Activated naive CD4-positive, alpha-beta T cell treated with anti-CD3 and anti-CD28 coated beads, Interleukin-2, amount 50 U/mL, for 24 hours (primary cell): ENCODE measurements at regions not wholly inside any gene's neighbourhood (a gene's known extent, or its start where the extent isn't known, plus 50 kb on each side); places are given as distances from the start of the nearest gene placed in this dataset.

Experiments used
- H3K27ac Mint-ChIP-seq: one replicate; pipeline ENCODE4 v1.8.0; 2021; ENCODE audit warnings: mild to moderate bottlenecking, mixed read lengths
- H3K27me3 Mint-ChIP-seq: one replicate; pipeline ENCODE4 v1.8.0; 2021; ENCODE audit warnings: mixed read lengths
- H3K36me3 Mint-ChIP-seq: one replicate; pipeline ENCODE4 v1.8.0; 2021; ENCODE audit warnings: mixed read lengths
- H3K4me1 Mint-ChIP-seq: one replicate; pipeline ENCODE4 v1.8.0; 2021; ENCODE audit warnings: mixed read lengths
- H3K4me3 Mint-ChIP-seq: one replicate; pipeline ENCODE4 v1.8.0; 2021; ENCODE audit warnings: mild to moderate bottlenecking, mixed read lengths
- H3K9me3 Mint-ChIP-seq: one replicate; pipeline ENCODE4 v1.8.0; 2021; ENCODE audit warnings: mixed read lengths

DNA sequence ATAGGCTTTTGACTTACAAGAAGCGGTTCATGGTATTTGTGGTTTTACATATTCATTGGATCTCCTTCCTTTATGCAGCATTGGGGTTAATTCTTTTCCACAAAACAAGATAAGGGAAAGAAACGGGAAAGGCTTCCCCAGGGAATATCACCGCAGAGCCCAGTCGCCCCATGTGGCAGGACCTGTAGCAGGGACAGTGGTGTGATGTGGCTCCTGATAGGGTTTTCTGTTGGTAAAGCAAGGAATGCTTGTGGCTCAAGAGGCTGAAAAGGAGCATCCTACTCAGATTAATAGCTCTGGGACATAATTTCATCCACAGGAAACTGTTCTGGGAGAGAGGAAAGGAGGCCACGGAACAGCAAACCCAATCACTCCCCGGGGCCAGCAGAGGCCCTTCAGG, 699.9 kb downstream of the MTRR start:
- H3K27me3 Mint-ChIP-seq: no peaks in the 10 kb centered on the region
- no peak overlapping the region for H3K4me3 Mint-ChIP-seq
- no peaks in the 10 kb centered on the region for H3K4me1 Mint-ChIP-seq
- no peaks in the 10 kb centered on the region for H3K36me3 Mint-ChIP-seq
- no peaks in the 10 kb centered on the region for H3K9me3 Mint-ChIP-seq
- no peak overlapping the region for H3K27ac Mint-ChIP-seq

DNA sequence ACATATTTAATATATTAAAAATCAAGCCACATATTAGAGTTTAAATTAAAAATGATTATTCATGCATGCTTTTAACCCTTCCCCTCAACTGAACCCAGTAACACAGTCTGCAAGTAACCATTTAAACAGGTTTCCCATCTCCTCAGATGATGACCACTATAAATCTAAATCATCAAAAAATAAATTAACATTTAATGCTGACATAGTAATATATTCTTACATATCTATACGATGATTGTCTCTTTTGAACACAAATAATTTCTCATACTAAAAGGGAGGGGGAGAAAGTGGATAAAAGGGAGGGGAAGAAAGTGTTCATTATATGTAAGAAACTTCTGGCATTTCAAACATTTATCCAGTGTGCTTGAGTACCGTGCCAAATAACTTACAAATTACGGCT, 701.6 kb downstream of the MTRR start:
- no peak overlapping the region for H3K4me3 Mint-ChIP-seq
- no peaks in the 10 kb centered on the region for H3K36me3 Mint-ChIP-seq
- H3K27me3 Mint-ChIP-seq: no peaks in the 10 kb centered on the region
- no peak overlapping the region for H3K27ac Mint-ChIP-seq
- no peaks in the 10 kb centered on the region for H3K4me1 Mint-ChIP-seq
- no peaks in the 10 kb centered on the region for H3K9me3 Mint-ChIP-seq

DNA sequence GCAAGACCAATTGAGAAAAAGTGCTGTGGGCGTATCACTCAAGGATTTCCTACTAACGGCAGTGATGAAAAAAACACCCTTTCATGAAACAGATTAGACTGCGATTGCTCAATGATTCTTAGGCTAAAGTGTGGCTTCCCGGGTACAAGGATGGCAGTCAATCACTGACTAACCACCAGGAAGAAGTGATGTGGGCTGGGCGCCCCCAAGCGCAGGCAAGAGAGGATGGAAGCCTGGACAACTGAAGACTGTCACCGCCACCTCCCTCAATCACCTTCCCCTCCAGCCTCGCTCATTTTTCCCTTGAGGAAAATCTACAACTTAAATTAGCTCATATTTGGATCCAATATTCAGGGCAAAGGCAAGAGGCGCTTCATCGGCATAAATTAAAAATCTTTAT, 707.2 kb downstream of the MTRR start:
- Mint-ChIP-seq H3K36me3 (no peaks in the 10 kb centered on the region), H3K27ac (no peak overlapping the region), H3K9me3 (no peaks in the 10 kb centered on the region), H3K4me1 (no peaks in the 10 kb centered on the region), H3K4me3 (no peak overlapping the region), H3K27me3 (no peaks in the 10 kb centered on the region)

DNA sequence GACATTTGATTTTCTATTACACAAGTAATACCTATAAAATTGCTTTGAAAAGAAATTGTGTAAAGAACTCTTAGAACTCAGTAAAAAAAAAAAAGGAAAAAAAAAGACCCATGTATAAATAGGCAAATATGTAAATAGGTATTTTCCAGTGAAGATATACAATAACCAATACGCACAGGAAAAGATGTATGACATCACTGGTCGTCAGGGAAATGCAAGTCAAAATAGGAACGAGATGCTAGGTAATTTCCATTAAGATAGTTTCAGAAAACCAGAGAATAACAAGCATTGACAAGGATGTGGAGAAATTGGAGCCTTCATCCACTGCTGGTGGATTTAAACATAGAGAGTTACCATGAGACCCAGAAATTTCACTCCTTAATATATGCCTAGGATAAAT, 708.8 kb downstream of the MTRR start:
- no peak overlapping the region for H3K27ac Mint-ChIP-seq

GRCh38 chr5:8580298-8580697, 711.4 kb downstream of the MTRR start:
- Mint-ChIP-seq H3K27me3 (no peaks in the 10 kb centered on the region), H3K36me3 (no peaks in the 10 kb centered on the region)

More for the DNA sequence above, 708.8 kb downstream of the MTRR start:
- Mint-ChIP-seq H3K4me1 (no peaks in the 10 kb centered on the region), H3K9me3 (no peaks in the 10 kb centered on the region), H3K4me3 (no peak overlapping the region), H3K36me3 (no peaks in the 10 kb centered on the region), H3K27me3 (no peaks in the 10 kb centered on the region)

DNA sequence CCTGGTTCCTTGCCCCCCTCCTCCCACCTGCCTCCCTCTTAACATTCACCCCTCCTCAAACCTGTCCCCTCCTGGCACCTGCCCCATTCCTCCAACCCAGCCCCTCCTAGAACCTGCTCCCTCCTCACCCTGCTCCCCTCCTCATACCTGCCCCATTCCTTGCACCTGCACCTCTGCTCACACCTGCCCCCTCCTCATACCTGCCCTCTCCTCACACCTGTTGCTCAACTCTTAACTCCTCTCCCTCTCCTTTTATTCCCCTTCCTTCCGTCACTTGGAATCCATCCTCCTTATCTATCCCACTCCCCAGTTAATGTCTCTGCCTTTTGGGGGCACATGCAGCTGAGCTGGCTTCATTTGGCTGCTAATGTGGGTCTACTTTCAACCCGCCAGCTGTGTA, 712.1 kb downstream of the MTRR start:
- Mint-ChIP-seq H3K4me1 (no peaks in the 10 kb centered on the region), H3K4me3 (no peak overlapping the region), H3K27ac (no peak overlapping the region), H3K27me3 (no peaks in the 10 kb centered on the region), H3K9me3 (no peaks in the 10 kb centered on the region), H3K36me3 (no peaks in the 10 kb centered on the region)

More at GRCh38 chr5:8580298-8580697, 711.4 kb downstream of the MTRR start:
- no peak overlapping the region for H3K27ac Mint-ChIP-seq
- H3K9me3 Mint-ChIP-seq: no peaks in the 10 kb centered on the region
- H3K4me3 Mint-ChIP-seq: no peak overlapping the region
- H3K4me1 Mint-ChIP-seq: no peaks in the 10 kb centered on the region

- Mint-ChIP-seq H3K27me3 (no peaks in the 10 kb centered on the region), H3K4me3 (no peak overlapping the region), H3K4me1 (no peaks in the 10 kb centered on the region), H3K9me3 (no peaks in the 10 kb centered on the region), H3K36me3 (no peaks in the 10 kb centered on the region), H3K27ac (no peak overlapping the region)
These were observed 716.5 kb downstream of the MTRR start for GRCh38 chr5:8585230-8586018.

DNA sequence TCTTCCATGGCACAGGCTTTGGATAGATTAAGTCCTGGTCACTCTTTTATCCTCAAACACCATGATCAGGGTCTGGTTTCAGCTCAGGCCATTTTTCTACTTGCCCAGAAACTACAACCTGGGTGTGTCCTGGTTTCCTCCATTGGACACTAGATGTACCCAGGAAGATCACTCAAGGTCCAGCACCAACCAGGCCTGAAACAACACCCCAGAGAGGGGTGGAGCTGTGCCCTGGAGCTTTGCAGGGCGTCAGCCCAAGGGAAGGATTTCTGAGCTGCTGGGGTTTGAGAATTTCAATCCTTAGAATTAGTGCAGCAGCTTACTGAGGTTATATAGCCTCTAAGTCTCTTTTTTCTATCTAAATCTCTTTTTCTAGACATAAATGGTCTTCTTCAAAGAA, 722.0 kb downstream of the MTRR start:
- Mint-ChIP-seq H3K27ac (no peak overlapping the region), H3K27me3 (no peaks in the 10 kb centered on the region), H3K9me3 (no peaks in the 10 kb centered on the region), H3K36me3 (no peaks in the 10 kb centered on the region), H3K4me1 (no peaks in the 10 kb centered on the region), H3K4me3 (no peak overlapping the region)

GRCh38 chr5:8598356-8598755, 729.4 kb downstream of the MTRR start:
- Mint-ChIP-seq H3K4me1 (no peaks in the 10 kb centered on the region), H3K4me3 (no peak overlapping the region), H3K36me3 (no peaks in the 10 kb centered on the region), H3K27ac (no peak overlapping the region), H3K9me3 (no peaks in the 10 kb centered on the region), H3K27me3 (no peaks in the 10 kb centered on the region)

DNA sequence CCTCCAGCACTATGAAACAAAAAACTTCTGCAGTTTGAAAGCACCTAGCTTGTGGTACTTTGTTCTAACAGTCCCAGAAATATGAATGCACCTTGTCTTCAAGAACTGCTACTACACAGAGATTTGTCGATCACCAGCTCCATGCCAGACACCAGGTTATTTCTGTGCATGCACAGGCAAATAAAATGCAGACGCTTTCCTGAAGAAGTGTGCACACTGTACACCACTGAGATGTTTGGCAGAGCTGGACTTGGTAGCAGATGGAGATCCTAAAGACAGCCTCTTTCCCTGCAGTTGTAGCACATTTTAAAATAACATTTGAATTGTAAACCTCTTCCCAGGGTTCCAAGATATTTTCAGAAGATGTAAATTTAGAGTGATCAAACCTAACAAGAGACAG, 730.0 kb downstream of the MTRR start:
- no peak overlapping the region for H3K27ac Mint-ChIP-seq
- no peaks in the 10 kb centered on the region for H3K9me3 Mint-ChIP-seq
- H3K27me3 Mint-ChIP-seq: no peaks in the 10 kb centered on the region
- no peaks in the 10 kb centered on the region for H3K4me1 Mint-ChIP-seq
- H3K36me3 Mint-ChIP-seq: no peaks in the 10 kb centered on the region
- no peak overlapping the region for H3K4me3 Mint-ChIP-seq

DNA sequence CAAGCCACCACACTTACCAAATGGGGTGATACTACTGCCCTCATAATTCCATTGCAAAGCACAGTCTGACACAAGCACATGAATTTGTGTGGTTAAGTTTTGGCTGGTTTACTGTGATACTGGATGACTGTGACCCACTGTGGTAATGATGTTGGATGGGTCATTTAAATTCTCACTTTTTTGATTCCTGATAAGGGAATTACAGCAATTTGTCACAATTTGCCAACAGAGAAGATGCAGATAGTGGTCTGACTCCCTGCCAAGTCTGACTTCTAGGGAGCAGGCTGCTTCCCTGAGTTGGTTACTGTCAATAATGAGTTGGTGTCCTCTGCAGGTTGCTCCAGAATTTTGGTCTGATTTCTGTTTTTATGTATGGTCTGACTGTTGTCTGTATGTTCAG, 731.9 kb downstream of the MTRR start:
- H3K27ac Mint-ChIP-seq: no peak overlapping the region
- no peaks in the 10 kb centered on the region for H3K36me3 Mint-ChIP-seq
- H3K4me3 Mint-ChIP-seq: no peak overlapping the region
- no peaks in the 10 kb centered on the region for H3K27me3 Mint-ChIP-seq
- no peaks in the 10 kb centered on the region for H3K4me1 Mint-ChIP-seq
- H3K9me3 Mint-ChIP-seq: no peaks in the 10 kb centered on the region

DNA sequence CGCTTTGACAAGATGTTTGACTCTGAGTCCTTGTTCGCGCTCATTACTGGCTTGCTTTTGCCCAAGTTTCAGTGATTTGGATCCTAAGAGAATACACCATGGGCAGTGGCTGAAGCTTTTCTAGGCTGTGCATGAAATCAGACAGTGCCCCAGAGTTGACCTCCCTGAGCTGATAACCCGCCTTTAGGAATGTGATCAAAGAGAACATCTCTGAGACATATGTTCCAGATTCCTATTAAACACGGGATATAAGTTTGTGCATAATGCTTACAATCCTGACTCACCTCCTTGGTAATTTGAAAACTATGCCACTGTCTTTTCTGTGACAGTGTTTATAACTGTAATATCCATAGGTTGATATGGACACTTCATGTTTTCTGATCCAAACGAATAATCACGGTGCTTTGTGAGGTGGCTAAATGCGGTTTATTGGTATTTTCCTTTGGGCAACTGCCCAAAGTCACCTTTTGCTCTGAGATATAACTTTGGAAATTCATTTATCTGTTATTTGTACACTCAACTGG, 732.9 kb downstream of the MTRR start:
- no peaks in the 10 kb centered on the region for H3K4me1 Mint-ChIP-seq
- H3K36me3 Mint-ChIP-seq: no peaks in the 10 kb centered on the region
- no peaks in the 10 kb centered on the region for H3K27me3 Mint-ChIP-seq
- H3K9me3 Mint-ChIP-seq: peaks cover 5% of the 10 kb centered on the region
- H3K4me3 Mint-ChIP-seq: no peak overlapping the region
- H3K27ac Mint-ChIP-seq: no peak overlapping the region

DNA sequence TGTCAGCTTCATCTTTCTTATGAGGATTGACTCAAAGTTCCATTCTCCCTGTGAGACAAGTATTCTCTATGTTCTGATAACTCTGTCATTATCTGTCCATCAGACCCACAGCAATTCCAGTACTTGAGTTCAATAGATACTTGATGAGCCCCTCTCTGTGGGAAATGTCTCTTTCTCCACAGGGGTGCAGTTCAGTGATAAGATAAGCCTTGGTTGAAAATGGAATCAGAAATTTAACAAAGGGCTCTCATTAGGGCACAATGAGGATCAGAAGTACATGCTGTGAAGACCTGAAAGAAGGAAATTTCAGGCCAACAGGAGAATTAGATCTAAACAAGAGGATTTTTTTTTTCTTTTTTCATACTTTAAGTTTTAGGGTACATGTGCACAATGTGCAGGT, 737.3 kb downstream of the MTRR start:
- H3K36me3 Mint-ChIP-seq: no peaks in the 10 kb centered on the region
- H3K4me3 Mint-ChIP-seq: no peak overlapping the region
- H3K9me3 Mint-ChIP-seq: peaks cover 5% of the 10 kb centered on the region
- no peak overlapping the region for H3K27ac Mint-ChIP-seq
- no peaks in the 10 kb centered on the region for H3K4me1 Mint-ChIP-seq
- H3K27me3 Mint-ChIP-seq: no peaks in the 10 kb centered on the region

- H3K4me1 Mint-ChIP-seq: no peaks in the 10 kb centered on the region
- H3K27ac Mint-ChIP-seq: no peak overlapping the region
- H3K4me3 Mint-ChIP-seq: no peak overlapping the region
- no peaks in the 10 kb centered on the region for H3K27me3 Mint-ChIP-seq
- no peaks in the 10 kb centered on the region for H3K36me3 Mint-ChIP-seq
- peaks cover 5% of the 10 kb centered on the region for H3K9me3 Mint-ChIP-seq
These were observed 742.1 kb downstream of the MTRR start for GRCh38 chr5:8611067-8611466.

GRCh38 chr5:8613078-8613685, 744.2 kb downstream of the MTRR start:
- Mint-ChIP-seq H3K4me1 (no peaks in the 10 kb centered on the region), H3K36me3 (no peaks in the 10 kb centered on the region), H3K4me3 (no peak overlapping the region), H3K27ac (no peak overlapping the region), H3K9me3 (no peaks in the 10 kb centered on the region), H3K27me3 (no peaks in the 10 kb centered on the region)

DNA sequence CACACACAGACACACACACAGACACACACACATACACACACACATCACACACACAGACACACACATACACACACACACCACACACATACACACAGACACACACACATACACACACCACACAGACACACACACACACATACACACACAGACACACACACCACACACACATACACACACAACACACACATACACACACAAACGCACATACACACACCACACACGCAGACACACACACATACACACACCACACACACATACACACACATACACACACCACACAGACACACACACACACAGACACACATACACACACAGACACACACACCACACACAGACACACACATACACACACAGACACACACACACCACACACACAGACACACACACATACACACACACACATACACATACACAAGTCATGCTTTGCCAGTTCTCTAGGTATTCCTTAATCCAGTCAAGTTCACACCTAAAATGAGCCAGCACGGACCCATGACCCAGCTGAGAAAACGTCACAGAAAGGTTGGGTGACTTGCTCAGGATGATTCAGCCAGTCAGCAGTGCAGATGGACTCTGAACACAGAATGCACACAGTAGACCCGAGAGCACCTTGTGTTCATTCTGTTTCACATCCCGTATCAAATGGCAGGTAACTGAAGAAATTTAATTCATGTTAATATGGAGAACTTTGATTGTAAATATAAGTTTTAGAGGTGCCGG, 746.4 kb downstream of the MTRR start:
- H3K36me3 Mint-ChIP-seq: no peaks in the 10 kb centered on the region
- no peak overlapping the region for H3K4me3 Mint-ChIP-seq
- no peak overlapping the region for H3K27ac Mint-ChIP-seq
- H3K27me3 Mint-ChIP-seq: no peaks in the 10 kb centered on the region
- H3K4me1 Mint-ChIP-seq: no peaks in the 10 kb centered on the region
- no peaks in the 10 kb centered on the region for H3K9me3 Mint-ChIP-seq
